Psoas muscle (tissue), 7 donors: ENCODE measurements at regions not wholly inside any gene's neighbourhood (a gene's known extent, or its start where the extent isn't known, plus 50 kb on each side); places are given as distances from the start of the nearest gene placed in this dataset.

ENCODE experiments used
- ATAC-seq, 4 donors: fragments of 200-7000 bp; cut with Tn5 transposase; one replicate each; pipeline ENCODE4 v1.9.1; 2020; ENCODE audit warnings: moderate library complexity in 3 of 4, mild to moderate bottlenecking in 2 of 4
- DNase-seq, 2 donors: peaks; one replicate each; pipeline ENCODE4 v3.0.0-alpha.2; 2020
- H3K27ac ChIP-seq: fragments of 200-600 bp; one replicate; pipeline ENCODE4 v1.8.0; 2022
- H3K27me3 ChIP-seq, 3 donors: fragments of 200-600 bp in 1 of 3; one replicate each; pipeline versions ENCODE4 v1.6.1 to v1.8.0; 2013 to 2022; ENCODE audit warnings: low read length in 2 of 3, mild to moderate bottlenecking in 2 of 3, moderate library complexity in 1 of 3; ENCODE audit not compliant: insufficient read depth in 3 of 3
- H3K36me3 ChIP-seq, 2 donors: fragments of 200-600 bp in 1 of 2; one replicate each; pipeline versions ENCODE4 v1.6.1 to v1.8.0; 2013 to 2022; ENCODE audit warnings: low read depth in 1 of 2, mild to moderate bottlenecking in 1 of 2, moderate library complexity in 1 of 2; ENCODE audit not compliant: insufficient read depth in 1 of 2
- H3K4me1 ChIP-seq: fragments of 200-600 bp; one replicate; pipeline ENCODE4 v1.8.0; 2022
- H3K4me3 ChIP-seq: fragments of 200-600 bp; one replicate; pipeline ENCODE4 v1.8.0; 2022; ENCODE audit warnings: mild to moderate bottlenecking
- H3K9me3 ChIP-seq: fragments of 200-600 bp; one replicate; pipeline ENCODE4 v1.8.0; 2022
- WGBS, 3 donors: extraction: QIAGEN DNeasy Blood & Tissue Kit; methylation state at CpG; one replicate each; pipeline versions ENCODE4 v1.1.6 to v1.1.7; 2013; 5-methylcytosine and 5-hydroxymethylcytosine counted together
- intact Hi-C, 2 donors: fragments of 100-400 bp; cut with DNase I; formaldehyde crosslinking; loops; one replicate each; pipeline versions ENCODE4 v1.11.0 to v1.14.2; 2022
- TF ChIP-seq, protein P1 (sequence below): fragments of 200-600 bp; IDR thresholded peaks from one replicate; pipeline ENCODE4 v1.8.0; 2022; ENCODE audit warnings: antibody characterized with exemption
- donor health status: healthy with polysubstance abuse.
- donor health status: DM: no; HTN: no; CAD: no; lungs with moderate emphysema.
- donor health status: Bipolar disorder and iron deficiency.
- donor health status: healthy.
- donor health status: DM: yes; HTN: yes; CAD: no.
- donor health status: DM: no; HTN: no; CAD: no.
- donor health status: DM: yes; HTN: yes; CAD: no.

DNA sequence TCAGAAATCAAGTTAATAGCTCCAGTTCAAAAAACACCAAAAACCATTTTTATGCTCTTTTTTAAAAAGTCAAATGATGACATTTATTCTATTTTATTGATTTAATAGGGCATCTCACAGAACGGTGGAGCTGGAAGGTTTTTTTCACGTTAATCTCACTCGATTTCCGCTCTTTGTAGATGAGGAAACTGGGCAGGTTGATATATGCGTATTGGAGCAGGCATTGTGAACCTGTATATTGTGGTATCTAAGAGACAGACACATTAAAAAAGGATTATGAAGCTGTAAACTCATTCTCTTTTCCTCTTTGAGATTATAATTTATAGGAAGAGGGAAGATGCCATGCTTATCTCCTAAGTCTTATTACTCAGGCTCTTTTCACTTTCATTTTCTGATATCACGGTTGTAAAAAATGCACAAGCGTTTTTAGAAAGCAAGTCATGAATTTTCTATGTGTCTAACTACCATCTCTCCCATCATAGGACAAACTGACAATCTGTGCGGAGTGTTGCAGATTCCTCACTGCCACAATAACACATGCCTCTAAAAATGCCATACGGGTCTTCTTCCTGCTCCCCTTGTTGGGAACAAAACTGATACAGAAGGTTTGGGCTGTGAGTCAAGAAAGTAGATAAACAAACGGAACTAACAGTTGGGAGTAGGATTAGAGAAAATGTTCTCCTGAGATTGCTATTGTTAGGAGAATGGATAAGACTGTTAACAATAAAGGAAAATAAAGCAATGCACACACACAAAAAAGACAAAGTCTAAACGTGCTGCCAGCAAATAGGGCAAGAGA, 1997.7 kb downstream of the MAT2B start:
- no peak overlapping the region for H3K4me3 ChIP-seq
- intact Hi-C loops = loop anchor here in 1 of 2 donors (5.0 kb wide), 1 partner anchor 434 kb away; no protein-coding TSS in a partner anchor
- no peak for ATAC-seq

DNA sequence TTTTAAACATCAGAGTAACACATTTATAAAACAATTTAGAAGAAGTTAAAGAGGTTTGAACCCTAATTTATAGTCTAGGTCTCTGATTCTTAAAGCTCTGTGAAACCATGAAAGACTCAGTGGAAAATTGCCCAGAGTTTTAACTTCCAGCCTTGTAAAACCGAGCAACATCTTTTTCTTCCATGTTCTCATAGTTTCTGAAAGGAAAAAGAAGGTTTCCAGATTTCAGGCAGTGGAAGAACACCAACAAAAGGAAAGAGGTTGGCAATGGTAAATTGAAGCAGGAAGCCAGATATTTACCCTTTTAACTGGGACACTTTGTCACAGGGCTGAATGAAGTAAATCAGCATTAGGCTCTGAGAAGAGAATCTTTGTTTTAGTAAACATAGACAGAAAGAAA, 1999.3 kb downstream of the MAT2B start:
- Histone ChIP-seq H3K9me3 (peaks cover 8% of the 10 kb centered on the region), H3K36me3 (no peaks in the 10 kb centered on the region), H3K27ac (no peak overlapping the region), H3K4me1 (no peaks in the 10 kb centered on the region), H3K27me3 (no peaks in the 10 kb centered on the region), H3K4me3 (no peak overlapping the region)
- no peak for ATAC-seq
- TF ChIP-seq, protein P1, sequence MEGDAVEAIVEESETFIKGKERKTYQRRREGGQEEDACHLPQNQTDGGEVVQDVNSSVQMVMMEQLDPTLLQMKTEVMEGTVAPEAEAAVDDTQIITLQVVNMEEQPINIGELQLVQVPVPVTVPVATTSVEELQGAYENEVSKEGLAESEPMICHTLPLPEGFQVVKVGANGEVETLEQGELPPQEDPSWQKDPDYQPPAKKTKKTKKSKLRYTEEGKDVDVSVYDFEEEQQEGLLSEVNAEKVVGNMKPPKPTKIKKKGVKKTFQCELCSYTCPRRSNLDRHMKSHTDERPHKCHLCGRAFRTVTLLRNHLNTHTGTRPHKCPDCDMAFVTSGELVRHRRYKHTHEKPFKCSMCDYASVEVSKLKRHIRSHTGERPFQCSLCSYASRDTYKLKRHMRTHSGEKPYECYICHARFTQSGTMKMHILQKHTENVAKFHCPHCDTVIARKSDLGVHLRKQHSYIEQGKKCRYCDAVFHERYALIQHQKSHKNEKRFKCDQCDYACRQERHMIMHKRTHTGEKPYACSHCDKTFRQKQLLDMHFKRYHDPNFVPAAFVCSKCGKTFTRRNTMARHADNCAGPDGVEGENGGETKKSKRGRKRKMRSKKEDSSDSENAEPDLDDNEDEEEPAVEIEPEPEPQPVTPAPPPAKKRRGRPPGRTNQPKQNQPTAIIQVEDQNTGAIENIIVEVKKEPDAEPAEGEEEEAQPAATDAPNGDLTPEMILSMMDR = no peak
- no peak for DNase-seq
- 14 to 26% (median 26%) methylated on average over 1 of the region's 1 CpG for WGBS, 3 donors
- intact Hi-C loops = loop anchor here in 1 of 2 donors (5.0 kb wide), 1 partner anchor 433 kb away; no protein-coding TSS in a partner anchor

More for the DNA sequence above, 1997.7 kb downstream of the MAT2B start:
- peaks cover 2% of the 10 kb centered on the region for H3K9me3 ChIP-seq
- 71 to 73% (median 73%) methylated on average over 11 of the region's 11 CpGs for WGBS, 3 donors
- no peaks in the 10 kb centered on the region for H3K36me3 ChIP-seq
- TF ChIP-seq, protein P1 = no peak
- no peaks in the 10 kb centered on the region for H3K4me1 ChIP-seq
- DNase-seq = no peak
- H3K27me3 ChIP-seq = no peaks in the 10 kb centered on the region
- H3K27ac ChIP-seq = no peak overlapping the region

DNA sequence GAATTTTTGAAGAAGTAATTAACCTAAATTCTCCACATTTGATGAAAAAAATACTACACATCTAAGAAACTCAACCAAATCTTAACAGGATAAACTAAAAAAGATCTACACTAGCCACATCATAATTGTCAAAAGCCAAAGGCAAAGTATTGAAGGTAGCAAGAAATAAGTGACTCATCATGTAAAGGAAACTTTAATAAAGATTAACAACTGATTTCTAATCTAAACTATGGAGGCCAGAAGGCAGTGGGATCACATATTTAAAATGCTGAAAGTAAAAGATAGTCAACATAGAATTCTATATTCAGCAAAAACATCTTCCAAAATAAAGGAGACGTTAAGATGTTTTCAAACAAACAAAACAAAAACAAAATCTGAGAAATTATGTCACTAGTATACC, 2002.9 kb downstream of the MAT2B start:
- 84 to 93% (median 88%) methylated on average over 1 of the region's 1 CpG for WGBS, 3 donors
- Histone ChIP-seq H3K36me3 (no peaks in the 10 kb centered on the region), H3K4me1 (no peaks in the 10 kb centered on the region), H3K27ac (no peak overlapping the region), H3K9me3 (peaks cover 8% of the 10 kb centered on the region), H3K27me3 (no peaks in the 10 kb centered on the region), H3K4me3 (no peak overlapping the region)
- no peak for ATAC-seq
- DNase-seq = no peak
- intact Hi-C loops = no loop called here
- TF ChIP-seq, protein P1 = no peak

DNA sequence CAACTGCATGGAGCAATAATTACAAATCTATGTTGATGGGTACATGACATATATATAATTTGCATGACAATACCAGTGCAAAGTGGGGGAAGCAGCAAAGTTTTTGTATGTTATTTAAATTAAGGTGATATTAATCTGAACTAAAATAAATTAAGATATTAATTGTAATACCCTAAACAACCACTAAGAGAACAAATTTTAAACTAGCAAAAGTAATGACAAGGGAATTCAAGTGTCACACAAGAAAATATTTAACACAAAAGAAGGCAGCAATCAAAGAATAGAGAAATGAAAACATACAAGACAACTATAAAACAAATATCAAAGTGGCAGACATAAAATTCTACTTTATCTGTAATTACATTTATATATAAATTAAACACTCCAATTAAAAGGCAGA, 2003.4 kb downstream of the MAT2B start:
- no peaks in the 10 kb centered on the region for H3K4me1 ChIP-seq
- no peaks in the 10 kb centered on the region for H3K27me3 ChIP-seq
- no peaks in the 10 kb centered on the region for H3K36me3 ChIP-seq
- peaks cover 8% of the 10 kb centered on the region for H3K9me3 ChIP-seq
- H3K4me3 ChIP-seq = no peak overlapping the region
- no peak for ATAC-seq
- TF ChIP-seq, protein P1 = no peak
- no peak overlapping the region for H3K27ac ChIP-seq
- intact Hi-C loops = no loop called here
- no peak for DNase-seq
